GM21576 (cell line): ENCODE measurements at regions not wholly inside any gene's neighbourhood (a gene's known extent, or its start where the extent isn't known, plus 50 kb on each side); places are given as distances from the start of the nearest gene placed in this dataset.

Source experiments
- ATAC-seq: cut with Tn5 transposase; IDR thresholded peaks from one replicate; pipeline ENCODE4 v1.9.1; 2021; ENCODE audit warnings: mild to moderate bottlenecking, moderate library complexity; ENCODE audit not compliant: unreplicated experiment

DNA sequence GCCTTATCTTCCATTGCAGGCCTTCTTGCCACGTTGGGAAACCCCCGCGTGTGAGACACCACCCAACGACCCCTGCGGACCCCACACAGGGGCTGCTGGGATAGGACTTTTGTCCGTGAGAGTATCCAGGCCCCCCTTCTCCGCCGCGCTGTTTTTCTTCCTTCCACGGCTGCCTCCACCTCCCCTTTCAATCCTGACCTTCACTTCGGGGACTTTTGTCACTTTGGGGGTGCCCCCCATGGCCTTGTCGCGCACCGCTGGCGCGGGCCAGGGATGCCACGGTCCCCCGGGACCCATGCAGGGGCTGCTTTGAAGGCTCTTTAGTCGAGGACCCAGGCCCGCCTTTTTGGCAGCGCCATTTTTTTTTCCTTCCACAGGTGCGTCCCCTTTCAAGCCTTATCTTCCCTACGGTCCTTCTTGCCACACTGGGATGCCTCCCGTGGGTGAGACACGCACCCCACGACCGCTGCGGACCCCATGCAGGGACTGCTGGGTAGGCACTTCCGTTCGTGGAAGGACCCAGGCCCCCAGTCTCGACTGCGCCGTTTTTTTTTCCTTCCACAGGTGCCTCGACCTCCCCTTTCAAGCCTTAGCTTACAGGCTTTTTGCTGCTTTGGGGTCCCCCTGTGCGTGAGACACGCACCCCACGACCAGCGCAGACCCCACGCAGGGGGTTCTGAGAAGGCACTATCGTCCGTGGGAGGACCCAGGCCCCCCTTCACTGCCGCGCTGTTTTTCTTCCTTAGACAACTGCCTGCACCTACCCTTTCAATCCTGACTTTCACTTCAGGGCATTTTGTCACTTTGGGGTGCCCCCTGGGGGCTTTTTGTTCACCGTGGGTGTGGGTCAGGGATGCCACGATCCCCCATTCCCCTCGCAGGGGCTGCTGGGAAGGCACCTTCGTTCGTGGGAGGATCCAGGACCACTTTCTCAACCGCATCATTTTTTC lies 267.4 kb downstream of the ALG10 start:
- no peak for ATAC-seq

DNA sequence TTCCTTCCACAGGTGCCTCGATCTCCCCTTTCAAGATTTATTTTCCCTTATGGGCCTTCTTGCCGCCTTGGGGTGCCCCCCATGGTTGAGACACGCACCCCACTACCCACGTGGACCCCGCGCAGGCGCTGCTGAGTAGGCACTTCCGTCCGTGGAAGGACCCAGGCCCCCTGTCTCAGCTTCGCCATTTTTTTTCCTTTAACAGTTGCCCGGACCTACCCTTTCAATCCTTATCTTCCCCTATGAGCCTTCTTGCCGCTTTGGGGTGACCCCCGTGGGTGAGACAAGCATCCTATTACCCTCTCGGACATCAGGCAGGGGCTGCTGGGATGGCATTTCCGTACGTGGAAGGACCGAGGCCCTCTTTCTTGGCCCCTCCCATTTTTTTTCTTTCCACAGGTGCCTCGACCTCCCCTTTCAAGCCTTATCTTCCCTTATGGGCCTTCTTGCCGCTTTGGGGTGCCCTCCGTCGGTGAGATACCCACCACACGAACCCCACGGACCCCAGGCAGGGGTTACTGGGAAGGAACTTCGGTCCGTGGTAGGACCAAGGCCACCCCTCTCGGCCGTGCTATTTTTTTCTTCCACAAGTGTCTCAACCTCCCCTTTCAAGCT lies 268.2 kb downstream of the ALG10 start:
- no peak for ATAC-seq

- ATAC-seq, result no peak
Measured at GRCh38 chr12:34291001-34291400, 268.7 kb downstream of the ALG10 start.

DNA sequence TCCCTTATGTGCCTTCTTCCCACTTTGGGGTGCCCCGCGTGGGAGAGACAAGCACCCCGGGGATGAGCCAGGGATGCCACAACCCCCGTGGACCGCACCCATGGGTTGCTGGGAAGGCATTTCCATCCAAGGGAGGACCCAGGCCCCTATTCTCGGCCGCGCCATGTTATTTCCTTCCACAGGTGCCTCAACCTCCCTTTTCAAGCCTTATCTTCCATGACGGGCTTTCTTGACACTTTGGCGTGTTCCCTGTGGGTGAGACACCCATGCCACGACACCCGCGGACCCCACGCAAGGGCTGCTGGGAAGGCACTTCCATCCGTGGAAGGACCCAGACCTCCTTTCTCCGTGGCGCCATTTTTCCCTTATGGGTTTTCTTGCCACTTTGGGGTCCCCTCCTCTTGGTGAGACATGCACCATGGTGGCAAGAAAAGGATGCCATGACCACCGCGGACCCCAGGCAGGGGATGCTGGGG lies 269.2 kb downstream of the ALG10 start:
- ATAC-seq, result no peak

DNA sequence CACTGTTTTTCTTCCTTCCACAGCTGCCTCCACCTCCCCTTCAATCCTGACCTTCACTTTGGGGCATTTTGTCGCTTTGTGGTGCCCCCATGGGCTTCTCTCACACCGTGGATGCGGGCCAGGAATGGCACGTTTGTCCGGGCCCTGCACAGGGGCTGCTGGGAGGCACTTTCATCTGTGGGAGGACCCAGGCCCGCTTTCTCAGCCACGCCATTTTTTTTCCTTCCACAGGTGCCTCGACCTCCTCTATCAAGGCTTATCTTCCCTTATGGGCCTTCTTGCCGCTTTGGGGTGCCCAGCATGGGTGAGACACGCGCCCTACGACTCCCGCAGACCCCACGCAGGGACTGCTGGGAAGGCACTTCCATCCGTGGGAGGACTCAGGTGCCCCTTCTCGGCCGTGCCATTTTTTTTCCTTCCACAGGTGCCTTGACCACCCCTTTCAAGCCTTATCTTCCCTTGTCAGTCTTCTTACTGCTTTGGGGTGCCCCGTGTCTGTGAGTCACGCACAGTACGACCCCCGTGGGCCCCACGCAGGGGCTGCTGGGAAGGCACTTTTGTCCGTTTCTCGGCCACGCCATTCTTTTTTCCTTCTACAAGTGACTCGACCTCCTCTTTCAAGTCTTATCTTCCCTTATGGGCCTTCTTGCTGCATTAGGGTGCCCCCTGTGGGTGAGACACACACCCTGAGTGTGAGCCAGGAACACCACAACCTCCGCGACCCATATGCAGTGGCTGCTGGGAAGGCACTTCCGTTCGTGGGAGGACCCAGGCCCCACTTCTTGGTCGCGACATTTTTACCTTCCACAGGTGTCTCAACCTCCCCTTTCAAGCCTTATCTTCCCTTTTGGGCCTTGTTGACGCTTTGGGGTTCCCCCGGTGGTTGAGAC lies 270.7 kb downstream of the ALG10 start:
- no peak for ATAC-seq

GRCh38 chr12:34294137-34294536 lies 271.8 kb downstream of the ALG10 start:
- ATAC-seq, result no peak

GRCh38 chr12:34294671-34295365 lies 272.5 kb downstream of the ALG10 start:
- no peak for ATAC-seq

DNA sequence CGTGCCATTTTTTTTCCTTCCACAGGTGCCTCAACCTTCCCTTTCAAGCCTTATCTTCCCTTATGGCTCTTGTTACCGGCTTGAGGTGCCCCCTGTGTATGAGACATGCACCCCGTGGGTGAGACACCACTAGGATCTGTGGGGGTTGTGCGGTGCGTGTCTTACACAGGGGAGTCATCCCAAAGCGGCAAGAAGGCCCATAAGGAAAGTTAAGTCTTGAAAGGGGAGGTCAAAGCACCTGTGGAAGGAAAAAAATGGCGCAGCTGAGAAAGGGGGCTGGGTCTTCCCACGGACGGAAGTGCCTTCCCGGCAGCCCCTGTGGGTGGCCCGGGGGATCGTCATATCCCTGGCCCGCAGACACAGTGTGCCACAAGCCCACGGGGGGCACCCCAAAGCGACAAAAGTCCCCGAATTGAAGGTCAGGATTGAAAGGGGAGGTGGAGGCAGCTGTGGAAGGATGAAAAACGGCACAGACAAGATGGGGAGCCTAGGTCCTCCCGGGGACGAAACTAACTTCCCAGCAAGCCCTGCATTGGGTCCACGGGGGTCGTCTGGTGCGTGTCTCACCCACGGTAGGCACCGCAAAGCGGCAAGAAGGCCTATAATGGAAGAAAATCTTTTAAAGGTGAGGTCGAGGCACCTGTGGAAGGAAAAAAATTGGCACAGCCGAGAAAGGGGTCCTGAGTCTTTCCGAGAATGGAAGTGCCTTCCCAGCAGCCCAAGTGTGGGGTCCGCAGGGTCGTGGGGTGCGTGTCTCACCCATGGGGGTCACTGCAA lies 273.3 kb downstream of the ALG10 start:
- no peak for ATAC-seq

GRCh38 chr12:34296143-34297041 lies 274.1 kb downstream of the ALG10 start:
- no peak for ATAC-seq

DNA sequence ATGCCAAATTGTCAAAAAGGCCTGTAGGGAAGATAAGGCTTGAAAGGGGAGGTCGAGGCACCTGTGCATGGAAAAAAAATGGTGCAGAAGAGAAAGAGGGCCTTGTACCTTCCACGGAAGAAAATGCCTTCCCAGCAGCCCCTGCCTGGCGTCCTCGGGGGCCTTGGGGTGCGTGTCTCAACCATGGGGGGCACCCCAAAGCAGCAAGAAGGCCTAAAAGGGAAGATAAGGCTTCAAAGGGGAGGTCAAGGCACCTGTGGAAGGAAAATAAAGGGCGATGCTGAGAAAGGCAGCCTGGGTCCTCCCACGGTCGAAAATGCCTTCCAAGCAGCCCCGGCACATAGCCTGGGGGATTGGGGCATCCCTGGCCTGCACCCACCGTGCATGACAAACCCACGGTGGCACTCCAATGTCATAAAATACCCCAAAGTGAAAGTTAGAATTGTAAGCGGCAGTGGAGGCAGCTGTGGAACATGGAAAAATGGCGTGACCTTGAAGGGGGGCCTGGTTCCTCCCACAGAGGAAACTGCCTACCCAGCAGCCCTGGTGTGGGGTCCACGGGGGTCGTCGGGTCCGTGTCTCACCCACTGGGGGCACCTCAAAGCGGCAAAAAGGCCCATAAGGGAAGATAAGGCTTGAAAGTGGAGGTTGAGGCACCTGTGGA lies 275.0 kb downstream of the ALG10 start:
- no peak for ATAC-seq

- ATAC-seq, result no peak
Measured at GRCh38 chr12:34297790-34298164, 275.5 kb downstream of the ALG10 start.

DNA sequence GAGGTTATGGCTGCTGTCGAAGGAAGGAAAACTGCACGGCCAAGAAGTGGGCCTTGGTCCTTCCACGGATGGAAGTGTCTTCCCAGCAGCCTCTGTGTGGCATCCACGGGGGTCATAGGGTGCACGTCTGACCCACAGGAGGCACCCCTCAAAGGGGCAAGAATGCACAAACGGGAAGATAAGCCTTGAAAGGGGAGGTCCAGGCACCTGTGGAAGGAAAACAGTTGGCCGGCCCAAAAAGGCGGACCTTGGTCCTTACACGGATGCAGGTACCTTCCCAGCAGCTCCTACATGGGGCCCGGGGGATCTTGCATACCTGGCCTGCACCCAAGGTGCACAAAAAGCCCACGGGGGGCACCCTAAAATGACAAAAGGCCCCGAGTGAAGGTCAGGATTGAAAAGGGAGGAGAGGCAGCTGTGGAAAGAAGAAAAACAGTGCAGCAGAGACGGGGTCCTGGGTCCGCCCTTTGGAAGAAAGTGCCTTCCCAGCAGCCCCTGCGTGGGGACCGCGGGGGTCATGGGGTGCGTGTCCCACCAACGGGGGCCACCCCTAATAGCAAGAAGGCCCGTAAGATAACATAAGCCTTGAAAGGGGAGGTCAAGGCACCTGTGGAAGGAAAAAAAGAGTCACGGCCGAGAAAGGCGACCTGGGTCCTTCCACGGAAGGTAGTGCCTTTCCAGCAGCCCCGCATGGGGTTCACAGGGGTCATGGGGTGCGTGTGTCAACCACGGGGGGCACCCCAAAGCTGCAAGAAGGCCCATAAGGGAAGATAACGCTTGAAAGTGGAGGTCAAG lies 276.1 kb downstream of the ALG10 start:
- ATAC-seq, result no peak

DNA sequence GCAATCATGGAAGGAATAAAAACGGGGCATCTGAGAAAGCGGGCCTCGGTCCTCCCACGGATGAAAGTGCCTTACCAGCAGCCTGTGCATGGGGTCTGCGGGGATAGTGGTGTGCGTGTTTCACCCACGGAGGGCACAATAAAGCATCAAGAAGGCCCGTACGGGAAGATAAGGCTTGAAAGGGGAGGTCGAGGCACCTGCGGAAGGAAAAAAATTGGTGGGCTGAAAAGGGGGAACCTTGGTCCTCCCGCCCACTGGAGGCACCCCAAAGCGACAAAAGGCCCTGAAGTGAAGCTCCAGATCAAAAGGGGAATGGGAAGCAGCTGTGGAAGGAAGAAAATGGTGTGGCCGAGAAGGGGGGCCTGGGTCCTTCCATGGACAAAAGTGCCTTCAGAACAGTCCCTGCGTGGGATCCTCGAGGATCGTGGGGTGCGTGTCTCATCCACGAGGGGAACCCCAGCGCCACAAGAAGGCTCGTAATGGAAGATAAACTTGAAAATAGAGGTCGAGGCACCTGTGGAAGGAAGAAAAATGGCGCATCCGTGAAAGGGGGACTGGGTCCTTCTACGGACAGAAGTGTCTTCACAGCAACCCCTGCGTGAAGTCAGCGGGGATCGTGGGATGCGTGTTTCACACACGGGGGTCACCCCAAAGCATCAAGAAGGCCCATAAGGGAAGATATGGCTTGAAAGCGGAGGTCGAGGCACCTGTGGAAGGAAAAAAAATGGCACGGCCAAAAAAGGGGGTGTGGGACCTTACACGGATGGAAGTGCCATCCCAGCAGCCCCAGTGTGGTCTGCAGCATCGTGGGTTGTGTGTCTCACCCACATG lies 276.9 kb downstream of the ALG10 start:
- ATAC-seq, result no peak

DNA sequence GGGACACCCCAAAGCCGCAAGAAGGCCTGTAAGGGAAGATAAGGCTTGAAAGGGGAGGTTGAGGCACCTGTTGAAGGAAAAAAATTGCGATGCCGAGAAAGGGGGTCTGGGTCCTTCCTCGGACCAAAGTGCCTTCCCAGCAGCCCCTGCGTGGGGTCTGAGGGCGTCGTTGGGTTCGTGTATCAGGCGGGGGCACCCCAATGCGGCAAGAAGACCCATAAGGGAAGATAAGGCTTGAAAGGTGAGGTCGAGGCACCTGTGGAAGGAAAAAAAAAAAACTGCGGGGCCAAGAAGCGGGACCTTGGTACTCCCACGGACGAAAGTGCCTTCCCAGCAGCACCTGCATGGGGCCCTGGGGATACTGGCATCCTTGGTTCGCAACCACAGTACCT lies 277.5 kb downstream of the ALG10 start:
- ATAC-seq, result no peak

DNA sequence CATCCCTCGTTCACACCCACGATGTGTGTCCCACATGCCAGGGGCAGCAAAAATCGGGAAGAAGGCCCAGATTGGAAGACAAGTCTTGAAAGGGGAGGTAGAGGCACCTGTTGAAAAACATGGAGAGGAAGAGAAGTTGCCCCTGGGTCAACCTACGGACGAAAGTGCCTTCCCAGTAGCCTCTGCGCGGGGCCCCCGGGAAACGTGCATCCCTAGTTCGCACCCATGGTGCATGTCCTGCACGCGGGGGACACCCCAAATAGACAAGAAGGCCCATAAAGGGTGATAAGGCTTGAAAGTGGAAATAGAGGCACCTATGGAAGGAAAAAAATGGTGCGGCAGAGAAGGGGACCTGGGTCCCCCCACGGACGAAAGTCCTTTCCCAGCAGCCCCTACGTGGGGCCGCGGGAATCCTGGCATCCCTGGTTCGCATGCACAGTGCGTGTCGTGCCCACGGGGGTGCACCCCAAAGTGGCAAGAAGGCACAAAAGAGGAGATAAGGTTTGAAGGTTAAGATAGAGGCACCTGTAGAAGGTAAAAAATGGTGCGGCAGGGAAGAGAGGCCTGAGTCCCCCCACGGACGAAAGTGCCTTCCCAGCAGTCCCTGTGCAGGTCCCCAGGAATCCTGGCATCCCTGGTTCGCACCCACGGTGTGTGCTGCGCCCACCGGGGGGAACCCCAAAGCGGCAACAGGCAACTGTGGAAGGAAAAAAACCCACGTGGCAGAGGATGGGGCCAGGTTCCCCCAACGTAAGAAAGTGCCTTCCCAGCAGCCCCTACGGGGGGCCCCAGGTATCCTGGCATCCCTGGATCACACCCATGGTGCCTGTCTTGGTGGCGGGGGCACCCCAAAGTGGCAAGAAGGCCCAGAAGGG lies 278.3 kb downstream of the ALG10 start:
- no peak for ATAC-seq
